Small intestine (tissue), 7 donors: ENCODE measurements at regions not wholly inside any gene's neighbourhood (a gene's known extent, or its start where the extent isn't known, plus 50 kb on each side); places are given as distances from the start of the nearest gene placed in this dataset.

ENCODE experiments used
- DNase-seq, 2 donors: peaks; one replicate each; pipeline versions ENCODE4 v3.0.0 to v3.0.0-alpha.2; 2013
- FAIRE-seq: peaks from 2 replicates; lab custom pipeline; 2012; peaks lifted over from hg19 to GRCh38; lab: Jason Lieb, UNC
- H3K27ac ChIP-seq, 3 donors: one replicate each; pipeline ENCODE4 v1.5.1; 2013; ENCODE audit warnings: low read length in 2 of 3, mild to moderate bottlenecking in 2 of 3, control low read depth in 1 of 3, inconsistent platforms in 1 of 3, low read depth in 1 of 3, moderate library complexity in 1 of 3
- H3K27me3 ChIP-seq, 3 donors: one replicate each; pipeline ENCODE4 v1.6.1; 2013; ENCODE audit warnings: low read length in 3 of 3, inconsistent platforms in 1 of 3; ENCODE audit not compliant: control insufficient read depth in 3 of 3, insufficient read depth in 3 of 3
- H3K36me3 ChIP-seq, 3 donors: one replicate each; pipeline ENCODE4 v1.6.1; 2013; ENCODE audit warnings: low read length in 3 of 3, inconsistent platforms in 1 of 3, low read depth in 1 of 3, mild to moderate bottlenecking in 1 of 3, moderate library complexity in 1 of 3; ENCODE audit not compliant: control insufficient read depth in 3 of 3, insufficient read depth in 2 of 3
- H3K4me1 ChIP-seq, 3 donors: one replicate each; pipeline ENCODE4 v1.6.1; 2013; ENCODE audit warnings: low read length in 2 of 3, inconsistent platforms in 1 of 3, low read depth in 1 of 3, mild to moderate bottlenecking in 1 of 3, moderate library complexity in 1 of 3; ENCODE audit not compliant: control insufficient read depth in 3 of 3, insufficient read depth in 2 of 3
- H3K4me3 ChIP-seq, 3 donors: one replicate each; pipeline ENCODE4 v1.5.1; 2013; ENCODE audit warnings: low read length in 3 of 3, control low read depth in 1 of 3, inconsistent platforms in 1 of 3, low read depth in 1 of 3, mild to moderate bottlenecking in 1 of 3, moderate library complexity in 1 of 3
- H3K9me3 ChIP-seq, 2 donors: one replicate each; pipeline ENCODE4 v1.6.1; 2013; ENCODE audit warnings: low read depth in 1 of 2, low read length in 1 of 2; ENCODE audit not compliant: control insufficient read depth in 2 of 2, insufficient read depth in 1 of 2
- WGBS, 3 donors: extraction: QIAGEN DNeasy Blood & Tissue Kit; methylation state at CpG; one replicate each; pipeline ENCODE4 v1.1.7; 2013; 5-methylcytosine and 5-hydroxymethylcytosine counted together
- donor health status: healthy with polysubstance abuse.
- donor health status: control.
- donor health status: control.
- donor health status: Bipolar disorder and iron deficiency.
- donor health status: healthy.

GRCh38 chr22:48477031-48477721, 1350.5 kb downstream of the BRD1 start:
- no peaks in the 10 kb centered on the region for H3K9me3 ChIP-seq
- no peaks in the 10 kb centered on the region for H3K36me3 ChIP-seq
- H3K27ac ChIP-seq = no peak overlapping the region
- DNase-seq = no peak
- H3K4me3 ChIP-seq = no peak overlapping the region
- H3K27me3 ChIP-seq = peaks cover 0 to 4% (median 3%) of the 10 kb centered on the region in 3 donors
- WGBS, 3 donors = 82 to 89% (median 83%) methylated on average over 20 to 22 of the region's 22 CpGs
- H3K4me1 ChIP-seq = no peaks in the 10 kb centered on the region
- FAIRE-seq = no peak

GRCh38 chr22:48476577-48476976, 1351.1 kb downstream of the BRD1 start:
- no peak for DNase-seq

GRCh38 chr22:48475661-48476345, 1351.9 kb downstream of the BRD1 start:
- 79 to 83% (median 79%) methylated on average over 15 of the region's 15 CpGs for WGBS, 3 donors
- peaks cover 0 to 4% (median 3%) of the 10 kb centered on the region in 3 donors for H3K27me3 ChIP-seq
- no peaks in the 10 kb centered on the region for H3K9me3 ChIP-seq
- H3K36me3 ChIP-seq = no peaks in the 10 kb centered on the region
- no peak overlapping the region for H3K4me3 ChIP-seq
- H3K4me1 ChIP-seq = no peaks in the 10 kb centered on the region
- no peak overlapping the region for H3K27ac ChIP-seq
- DNase-seq = no peak
- no peak for FAIRE-seq

More at GRCh38 chr22:48476577-48476976, 1351.1 kb downstream of the BRD1 start:
- Histone ChIP-seq H3K4me1 (no peaks in the 10 kb centered on the region), H3K36me3 (no peaks in the 10 kb centered on the region), H3K27ac (no peak overlapping the region), H3K9me3 (no peaks in the 10 kb centered on the region), H3K27me3 (peaks cover 0 to 4% (median 3%) of the 10 kb centered on the region in 3 donors), H3K4me3 (no peak overlapping the region)
- FAIRE-seq = no peak
- 81 to 89% (median 87%) methylated on average over 5 of the region's 5 CpGs for WGBS, 3 donors

GRCh38 chr22:48474881-48475280, 1352.8 kb downstream of the BRD1 start:
- FAIRE-seq (no peak), DNase-seq (no peak)
- no peak overlapping the region for H3K4me3 ChIP-seq
- H3K27ac ChIP-seq = no peak overlapping the region
- H3K9me3 ChIP-seq = no peaks in the 10 kb centered on the region
- 65 to 84% (median 82%) methylated on average over 5 to 9 of the region's 9 CpGs for WGBS, 3 donors
- no peaks in the 10 kb centered on the region for H3K36me3 ChIP-seq
- H3K4me1 ChIP-seq = no peaks in the 10 kb centered on the region
- H3K27me3 ChIP-seq = peaks cover 0 to 4% (median 3%) of the 10 kb centered on the region in 3 donors

- H3K36me3 ChIP-seq = no peaks in the 10 kb centered on the region
- H3K4me1 ChIP-seq = no peaks in the 10 kb centered on the region
- FAIRE-seq = no peak
- H3K4me3 ChIP-seq = no peak overlapping the region
- no peaks in the 10 kb centered on the region for H3K9me3 ChIP-seq
- 83 to 91% (median 84%) methylated on average over 7 of the region's 7 CpGs for WGBS, 3 donors
- H3K27ac ChIP-seq = no peak overlapping the region
- no peak for DNase-seq
- peaks cover 0 to 3% (median 2%) of the 10 kb centered on the region in 3 donors for H3K27me3 ChIP-seq
Measured at GRCh38 chr22:48473202-48473601, 1354.5 kb downstream of the BRD1 start.

GRCh38 chr22:48464246-48464645, 1363.4 kb downstream of the BRD1 start:
- Histone ChIP-seq H3K4me3 (no peak overlapping the region), H3K27me3 (no peaks in the 10 kb centered on the region), H3K9me3 (no peaks in the 10 kb centered on the region), H3K4me1 (no peaks in the 10 kb centered on the region), H3K36me3 (no peaks in the 10 kb centered on the region), H3K27ac (no peak overlapping the region)
- no peak for FAIRE-seq
- DNase-seq = no peak
- WGBS, 3 donors = 43 to 59% (median 55%) methylated on average over 9 of the region's 9 CpGs

GRCh38 chr22:48459859-48460823, 1367.5 kb downstream of the BRD1 start:
- H3K4me1 ChIP-seq = no peaks in the 10 kb centered on the region
- H3K9me3 ChIP-seq = no peaks in the 10 kb centered on the region
- no peak overlapping the region for H3K27ac ChIP-seq
- 79 to 84% (median 82%) methylated on average over 21 of the region's 21 CpGs for whole genome bisulfite sequencing, 3 donors
- no peak for DNase-seq
- no peak overlapping the region for H3K4me3 ChIP-seq
- peaks cover 0 to 4% (median 0%) of the 10 kb centered on the region in 3 donors for H3K27me3 ChIP-seq
- FAIRE-seq = no peak
- no peaks in the 10 kb centered on the region for H3K36me3 ChIP-seq

GRCh38 chr22:48459259-48459658, 1368.4 kb downstream of the BRD1 start:
- no peak for FAIRE-seq
- no peak for DNase-seq
- Histone ChIP-seq H3K9me3 (no peaks in the 10 kb centered on the region), H3K4me3 (no peak overlapping the region), H3K27me3 (peaks cover 0 to 4% (median 0%) of the 10 kb centered on the region in 3 donors), H3K27ac (no peak overlapping the region), H3K36me3 (no peaks in the 10 kb centered on the region), H3K4me1 (no peaks in the 10 kb centered on the region)
- 62 to 83% (median 74%) methylated on average over 6 of the region's 6 CpGs for WGBS, 3 donors
